Keratinocyte (primary cell): ENCODE measurements at regions not wholly inside any gene's neighbourhood (a gene's known extent, or its start where the extent isn't known, plus 50 kb on each side); places are given as distances from the start of the nearest gene placed in this dataset.

ENCODE experiments used
- DNase-seq: peaks from one replicate; pipeline ENCODE4 v3.0.0-alpha.2; 2011; ENCODE audit warnings: low read depth, missing footprints, low spot score
- FAIRE-seq: peaks from 2 replicates; lab custom pipeline; 2011; peaks lifted over from hg19 to GRCh38; lab: Jason Lieb, UNC
- H2AFZ ChIP-seq: 2 replicates; pipeline ENCODE4 v1.6.0; 2012; ENCODE audit warnings: low read length, control low read depth, inconsistent platforms; ENCODE audit not compliant: control insufficient read depth
- H3K27ac ChIP-seq: 2 replicates; pipeline ENCODE4 v1.5.1; 2011; ENCODE audit warnings: low read length; ENCODE audit not compliant: control insufficient read depth, insufficient read depth
- H3K27me3 ChIP-seq: 3 replicates; pipeline ENCODE4 v1.6.0; 2011; ENCODE audit warnings: low read length; ENCODE audit not compliant: control insufficient read depth, insufficient read depth; ENCODE audit errors: extremely low read depth
- H3K36me3 ChIP-seq, 2 experiments: 2 replicates in 1 of 2; 3 replicates in 1 of 2; pipeline ENCODE4 v1.5.1; 2011; ENCODE audit warnings: low read length in 2 of 2, mild to moderate bottlenecking in 1 of 2; ENCODE audit not compliant: control insufficient read depth in 2 of 2, insufficient read depth in 2 of 2; ENCODE audit errors: extremely low read depth in 1 of 2
- H3K4me1 ChIP-seq: 3 replicates; pipeline ENCODE4 v1.5.1; 2011; ENCODE audit warnings: low read length; ENCODE audit not compliant: control insufficient read depth, insufficient read depth; ENCODE audit errors: extremely low read depth
- H3K4me2 ChIP-seq: 3 replicates; pipeline ENCODE4 v1.6.0; 2011; ENCODE audit warnings: low read depth, low read length; ENCODE audit not compliant: control insufficient read depth, insufficient read depth; ENCODE audit errors: extremely low read depth
- H3K4me3 ChIP-seq, 3 experiments: fragments of 200-600 bp in 1 of 3; sonication (generic) in 1 of 3; 2 replicates in 2 of 3; 3 replicates in 1 of 3; pipeline ENCODE4 v1.5.1; 2011 to 2016; ENCODE audit warnings: low read length in 3 of 3, mild to moderate bottlenecking in 3 of 3, control low read depth in 2 of 3, inconsistent platforms in 1 of 3, low read depth in 1 of 3, mixed read lengths in 1 of 3, mixed run types in 1 of 3, moderate library complexity in 1 of 3; ENCODE audit not compliant: control insufficient read depth in 2 of 3, insufficient read depth in 2 of 3; ENCODE audit errors: extremely low read depth in 1 of 3
- H3K79me2 ChIP-seq: 2 replicates; pipeline ENCODE4 v1.6.0; 2012; ENCODE audit warnings: low read length; ENCODE audit not compliant: control insufficient read depth, insufficient read depth
- H3K9ac ChIP-seq: 3 replicates; pipeline ENCODE4 v1.6.0; 2011; ENCODE audit warnings: low read length; ENCODE audit not compliant: control insufficient read depth, insufficient read depth; ENCODE audit errors: extremely low read depth
- H3K9me1 ChIP-seq: 3 replicates; pipeline ENCODE4 v1.6.0; 2011; ENCODE audit warnings: low read length; ENCODE audit not compliant: control insufficient read depth, insufficient read depth; ENCODE audit errors: extremely low read depth
- H3K9me3 ChIP-seq: 2 replicates; pipeline ENCODE4 v1.5.1; 2012; ENCODE audit warnings: low read depth, low read length; ENCODE audit not compliant: control insufficient read depth
- H4K20me1 ChIP-seq: 3 replicates; pipeline ENCODE4 v1.6.0; 2011; ENCODE audit warnings: low read length; ENCODE audit not compliant: control insufficient read depth, insufficient read depth; ENCODE audit errors: extremely low read depth
- EZH2 ChIP-seq: IDR thresholded peaks from one replicate; pipeline ENCODE4 v1.6.1; 2012; ENCODE audit warnings: inconsistent platforms, mild to moderate bottlenecking, low read length, moderate library complexity
- dilution Hi-C: fragments of 300-500 bp; cut with MboI; formaldehyde crosslinking; loops from one replicate; pipeline ENCODE4 v1.7.0; 2020; ENCODE audit warnings: low sequenced_read_pairs; ENCODE audit not compliant: extremely low pct_ligation_motif_present
- TF ChIP-seq, protein P1 (sequence below), 3 experiments: IDR thresholded peaks in 1 of 3; conservative IDR thresholded peaks in 1 of 3; optimal IDR thresholded peaks in 1 of 3; 2 replicates in 2 of 3; 3 replicates in 1 of 3; pipeline versions ENCODE3 to v1.5.1; 2011; ENCODE audit warnings: low read length in 3 of 3, mild to moderate bottlenecking in 3 of 3, moderate library complexity in 2 of 3, control low read depth in 1 of 3, inconsistent platforms in 1 of 3; ENCODE audit not compliant: insufficient read depth in 2 of 3; ENCODE audit errors: extremely low read depth in 1 of 3

DNA sequence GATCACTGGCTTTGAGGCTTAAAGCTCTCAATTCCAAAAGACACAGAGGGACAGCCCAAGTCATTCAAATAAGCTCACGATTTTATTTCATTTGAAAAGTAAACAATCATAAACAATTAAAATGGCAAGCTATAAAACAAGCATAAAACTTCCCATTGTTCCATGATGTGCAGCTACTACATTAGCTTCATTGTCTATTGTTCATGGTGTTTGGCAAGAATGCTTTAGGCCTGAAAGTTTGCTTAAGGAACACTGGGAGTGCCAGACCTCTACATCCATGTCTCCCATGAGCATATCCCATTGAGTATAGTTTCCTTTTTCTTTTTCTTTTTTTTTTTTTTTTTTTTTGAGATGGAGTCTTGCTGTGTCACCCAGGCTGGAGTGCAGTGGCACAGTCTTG lies 286.1 kb upstream of the ESRRG start:
- Histone ChIP-seq H3K4me2 (no peak overlapping the region), H3K79me2 (no peaks in the 10 kb centered on the region), H3K4me3 (no peak overlapping the region), H3K36me3 (no peaks in the 10 kb centered on the region), H3K9ac (no peak overlapping the region), H3K9me1 (no peaks in the 10 kb centered on the region), H3K9me3 (no peaks in the 10 kb centered on the region), H4K20me1 (no peaks in the 10 kb centered on the region), H3K27me3 (no peaks in the 10 kb centered on the region), H3K27ac (no peak overlapping the region), H3K4me1 (peaks cover 8% of the 10 kb centered on the region), H2AFZ (no peak overlapping the region)
- peak; percentile 13 for FAIRE-seq
- DNase-seq: no peak
- dilution Hi-C loops: no loop called here
- TF ChIP-seq, protein P1, sequence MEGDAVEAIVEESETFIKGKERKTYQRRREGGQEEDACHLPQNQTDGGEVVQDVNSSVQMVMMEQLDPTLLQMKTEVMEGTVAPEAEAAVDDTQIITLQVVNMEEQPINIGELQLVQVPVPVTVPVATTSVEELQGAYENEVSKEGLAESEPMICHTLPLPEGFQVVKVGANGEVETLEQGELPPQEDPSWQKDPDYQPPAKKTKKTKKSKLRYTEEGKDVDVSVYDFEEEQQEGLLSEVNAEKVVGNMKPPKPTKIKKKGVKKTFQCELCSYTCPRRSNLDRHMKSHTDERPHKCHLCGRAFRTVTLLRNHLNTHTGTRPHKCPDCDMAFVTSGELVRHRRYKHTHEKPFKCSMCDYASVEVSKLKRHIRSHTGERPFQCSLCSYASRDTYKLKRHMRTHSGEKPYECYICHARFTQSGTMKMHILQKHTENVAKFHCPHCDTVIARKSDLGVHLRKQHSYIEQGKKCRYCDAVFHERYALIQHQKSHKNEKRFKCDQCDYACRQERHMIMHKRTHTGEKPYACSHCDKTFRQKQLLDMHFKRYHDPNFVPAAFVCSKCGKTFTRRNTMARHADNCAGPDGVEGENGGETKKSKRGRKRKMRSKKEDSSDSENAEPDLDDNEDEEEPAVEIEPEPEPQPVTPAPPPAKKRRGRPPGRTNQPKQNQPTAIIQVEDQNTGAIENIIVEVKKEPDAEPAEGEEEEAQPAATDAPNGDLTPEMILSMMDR (optimal IDR thresholded peaks at IDR 0.05 in 1 of 3, IDR thresholded peaks at IDR 0.05 in 1 of 3, conservative IDR thresholded peaks at IDR 0.05 in 1 of 3; ENCODE audit: extremely low read depth in 1 of 3, insufficient read depth in 2 of 3, low read length in 3 of 3): no peak
- TF ChIP-seq EZH2: no peak

DNA sequence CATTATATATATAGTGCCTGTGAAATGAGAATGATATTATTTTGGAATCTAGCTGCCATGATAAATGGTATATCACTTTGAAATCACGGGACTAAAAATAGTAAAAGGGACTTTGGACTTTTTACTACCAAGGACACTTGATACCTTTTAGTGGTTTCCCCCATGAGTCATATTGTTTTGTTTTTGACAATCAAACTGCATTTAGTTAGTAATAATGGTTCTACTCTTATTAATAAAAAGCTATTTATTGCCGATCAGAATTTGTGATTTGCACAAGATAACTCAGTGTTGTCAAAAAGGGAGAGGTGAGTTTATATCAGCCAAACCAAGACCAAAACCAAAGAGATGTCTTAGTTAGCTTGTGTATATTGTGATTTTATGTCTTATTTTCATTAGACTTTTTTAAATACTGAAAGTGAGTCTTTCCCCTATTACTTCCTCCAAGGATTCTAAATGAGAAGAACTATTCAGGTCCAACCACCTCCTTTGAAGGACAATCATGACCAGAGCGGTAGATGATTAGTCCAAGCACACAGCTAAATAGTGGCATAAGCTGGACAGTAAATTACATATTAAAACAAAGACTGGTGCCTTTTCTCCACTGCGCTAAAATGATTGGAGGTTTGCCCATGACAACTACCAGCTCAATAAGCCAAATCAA lies 281.7 kb upstream of the ESRRG start:
- FAIRE-seq: no peak
- H3K4me1 ChIP-seq: no peaks in the 10 kb centered on the region
- no peaks in the 10 kb centered on the region for H3K27me3 ChIP-seq
- H3K9me3 ChIP-seq: no peaks in the 10 kb centered on the region
- no peak overlapping the region for H3K9ac ChIP-seq
- no peak overlapping the region for H3K4me3 ChIP-seq
- TF ChIP-seq, protein P1 (optimal IDR thresholded peaks at IDR 0.05 in 1 of 3, IDR thresholded peaks at IDR 0.05 in 1 of 3, conservative IDR thresholded peaks at IDR 0.05 in 1 of 3; ENCODE audit: extremely low read depth in 1 of 3, insufficient read depth in 2 of 3, low read length in 3 of 3): no peak
- TF ChIP-seq EZH2: no peak
- H3K27ac ChIP-seq: no peak overlapping the region
- no peaks in the 10 kb centered on the region for H3K79me2 ChIP-seq
- no peaks in the 10 kb centered on the region for H3K36me3 ChIP-seq
- dilution Hi-C loops: no loop called here
- no peak for DNase-seq
- no peaks in the 10 kb centered on the region for H4K20me1 ChIP-seq
- H3K9me1 ChIP-seq: no peaks in the 10 kb centered on the region
- H2AFZ ChIP-seq: no peak overlapping the region
- no peak overlapping the region for H3K4me2 ChIP-seq
